Loucy (cell line): ENCODE measurements at regions not wholly inside any gene's neighbourhood (a gene's known extent, or its start where the extent isn't known, plus 50 kb on each side); places are given as distances from the start of the nearest gene placed in this dataset.

ENCODE experiments used
- H2AFZ ChIP-seq: fragments of 200-600 bp; sonication (generic); 2 replicates; pipeline ENCODE4 v1.6.0; 2016; ENCODE audit warnings: antibody characterized with exemption, mild to moderate bottlenecking, low read length, moderate library complexity
- H3F3A ChIP-seq: fragments of 200-600 bp; 2 replicates; pipeline ENCODE4 v1.6.0; 2016; ENCODE audit warnings: antibody characterized with exemption, low read depth, mild to moderate bottlenecking
- H3K27me3 ChIP-seq: fragments of 200-600 bp; sonication (generic); 2 replicates; pipeline ENCODE4 v1.6.1; 2014; ENCODE audit warnings: low read length, mild to moderate bottlenecking; ENCODE audit not compliant: insufficient read depth, poor library complexity, severe bottlenecking
- H3K36me3 ChIP-seq: fragments of 200-600 bp; sonication (generic); 2 replicates; pipeline ENCODE4 v1.6.1; 2016; ENCODE audit warnings: low read length; ENCODE audit not compliant: insufficient read depth
- H3K4me1 ChIP-seq: fragments of 200-600 bp; sonication (generic); 2 replicates; pipeline ENCODE4 v1.5.1; 2014; ENCODE audit warnings: low read length, mild to moderate bottlenecking; ENCODE audit not compliant: insufficient read depth, poor library complexity, severe bottlenecking
- H3K4me2 ChIP-seq: fragments of 200-600 bp; sonication (generic); 2 replicates; pipeline ENCODE4 v1.6.0; 2014; ENCODE audit warnings: antibody characterized with exemption, low read length, low read depth, mild to moderate bottlenecking; ENCODE audit not compliant: poor library complexity, severe bottlenecking
- H3K4me3 ChIP-seq: fragments of 200-600 bp; sonication (generic); 2 replicates; pipeline ENCODE4 v1.5.1; 2014; ENCODE audit warnings: low read length, mild to moderate bottlenecking, mixed read lengths; ENCODE audit not compliant: poor library complexity, severe bottlenecking
- H3K79me2 ChIP-seq: fragments of 200-600 bp; sonication (generic); 2 replicates; pipeline ENCODE4 v1.6.1; 2014; ENCODE audit warnings: low read length; ENCODE audit not compliant: insufficient read depth
- H3K9ac ChIP-seq: fragments of 200-600 bp; sonication (generic); 2 replicates; pipeline ENCODE4 v1.6.0; 2014; ENCODE audit warnings: mild to moderate bottlenecking, low read depth, low read length, moderate library complexity; ENCODE audit not compliant: poor library complexity, severe bottlenecking
- H3K9me2 ChIP-seq: fragments of 200-600 bp; sonication (generic); replicated peaks from 2 replicates; pipeline ENCODE4 v1.6.1; 2016; ENCODE audit warnings: low read depth, low read length, mixed read lengths
- H3K9me3 ChIP-seq: fragments of 200-600 bp; sonication (generic); 2 replicates; pipeline ENCODE4 v1.6.1; 2014; ENCODE audit warnings: mild to moderate bottlenecking, antibody characterized with exemption, low read length, low read depth; ENCODE audit not compliant: insufficient read depth
- H4K20me1 ChIP-seq: fragments of 200-600 bp; sonication (generic); 2 replicates; pipeline ENCODE4 v1.6.0; 2014; ENCODE audit warnings: antibody characterized with exemption, low read length, mild to moderate bottlenecking; ENCODE audit not compliant: insufficient read depth, poor library complexity, severe bottlenecking
- EZH2phosphoT487 ChIP-seq: fragments of 200-600 bp; IDR thresholded peaks from 2 replicates; pipeline ENCODE4 v1.6.1; 2018; ENCODE audit warnings: antibody characterized with exemption, mild to moderate bottlenecking, moderate library complexity, borderline replicate concordance
- TF ChIP-seq, protein P1 (sequence below): fragments of 200-600 bp; sonication (generic); conservative IDR thresholded peaks from 2 replicates; pipeline ENCODE4 v1.5.1; 2014; ENCODE audit warnings: mild to moderate bottlenecking, antibody characterized with exemption, low read length

GRCh38 chr1:14135070-14135469 lies 435.1 kb downstream of the PRDM2 start:
- no peaks in the 10 kb centered on the region for H3K27me3 ChIP-seq
- no peak overlapping the region for H3K4me2 ChIP-seq
- no peaks in the 10 kb centered on the region for H4K20me1 ChIP-seq
- no peaks in the 10 kb centered on the region for H3K79me2 ChIP-seq
- no peaks in the 10 kb centered on the region for H3K36me3 ChIP-seq
- no peaks in the 10 kb centered on the region for H3K9me3 ChIP-seq
- no peaks in the 10 kb centered on the region for H3F3A ChIP-seq
- H2AFZ ChIP-seq: no peak overlapping the region
- TF ChIP-seq EZH2phosphoT487: no peak
- TF ChIP-seq, protein P1, sequence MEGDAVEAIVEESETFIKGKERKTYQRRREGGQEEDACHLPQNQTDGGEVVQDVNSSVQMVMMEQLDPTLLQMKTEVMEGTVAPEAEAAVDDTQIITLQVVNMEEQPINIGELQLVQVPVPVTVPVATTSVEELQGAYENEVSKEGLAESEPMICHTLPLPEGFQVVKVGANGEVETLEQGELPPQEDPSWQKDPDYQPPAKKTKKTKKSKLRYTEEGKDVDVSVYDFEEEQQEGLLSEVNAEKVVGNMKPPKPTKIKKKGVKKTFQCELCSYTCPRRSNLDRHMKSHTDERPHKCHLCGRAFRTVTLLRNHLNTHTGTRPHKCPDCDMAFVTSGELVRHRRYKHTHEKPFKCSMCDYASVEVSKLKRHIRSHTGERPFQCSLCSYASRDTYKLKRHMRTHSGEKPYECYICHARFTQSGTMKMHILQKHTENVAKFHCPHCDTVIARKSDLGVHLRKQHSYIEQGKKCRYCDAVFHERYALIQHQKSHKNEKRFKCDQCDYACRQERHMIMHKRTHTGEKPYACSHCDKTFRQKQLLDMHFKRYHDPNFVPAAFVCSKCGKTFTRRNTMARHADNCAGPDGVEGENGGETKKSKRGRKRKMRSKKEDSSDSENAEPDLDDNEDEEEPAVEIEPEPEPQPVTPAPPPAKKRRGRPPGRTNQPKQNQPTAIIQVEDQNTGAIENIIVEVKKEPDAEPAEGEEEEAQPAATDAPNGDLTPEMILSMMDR: no peak
- H3K9me2 ChIP-seq: no peaks in the 10 kb centered on the region
- no peak overlapping the region for H3K4me3 ChIP-seq
- no peak overlapping the region for H3K9ac ChIP-seq
- H3K4me1 ChIP-seq: no peaks in the 10 kb centered on the region

DNA sequence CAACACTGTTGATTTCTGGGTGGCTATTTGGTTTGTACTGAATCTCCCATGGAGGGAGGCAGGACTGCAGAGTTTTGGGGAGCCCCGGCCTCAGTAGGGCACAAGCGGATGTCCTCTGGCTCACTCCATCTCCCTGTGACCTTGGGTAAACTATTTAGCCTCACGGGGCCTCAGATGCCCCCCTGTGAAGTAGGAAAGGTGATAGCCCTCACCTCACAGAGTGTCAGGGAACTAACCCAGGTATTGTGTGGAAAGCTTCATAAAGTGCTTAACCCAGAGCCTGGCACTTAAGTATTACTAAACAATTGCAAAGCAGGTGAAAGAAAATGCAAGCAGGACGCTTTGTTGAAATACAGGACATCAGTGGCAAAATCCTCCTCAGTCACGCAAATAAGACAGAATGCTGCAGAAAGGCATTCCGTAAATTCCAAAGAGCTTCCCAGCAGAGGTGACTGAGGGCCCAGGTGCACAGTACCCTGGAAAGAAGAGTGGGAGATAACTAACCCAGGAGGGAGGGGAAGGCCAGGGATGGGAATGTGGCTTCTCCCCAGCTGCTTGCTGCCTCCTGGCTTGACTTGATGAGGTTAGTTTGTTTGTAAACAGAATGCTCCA lies 436.3 kb downstream of the PRDM2 start:
- no peaks in the 10 kb centered on the region for H3K4me1 ChIP-seq
- no peaks in the 10 kb centered on the region for H3K9me2 ChIP-seq
- no peaks in the 10 kb centered on the region for H3K27me3 ChIP-seq
- no peaks in the 10 kb centered on the region for H3K9me3 ChIP-seq
- no peak overlapping the region for H3K4me2 ChIP-seq
- TF ChIP-seq, protein P1: no peak
- no peak for TF ChIP-seq EZH2phosphoT487
- H3F3A ChIP-seq: no peaks in the 10 kb centered on the region
- H3K9ac ChIP-seq: no peak overlapping the region
- H3K79me2 ChIP-seq: no peaks in the 10 kb centered on the region
- no peak overlapping the region for H3K4me3 ChIP-seq
- H2AFZ ChIP-seq: no peak overlapping the region
- H4K20me1 ChIP-seq: no peaks in the 10 kb centered on the region
- H3K36me3 ChIP-seq: no peaks in the 10 kb centered on the region

- H3K36me3 ChIP-seq: no peaks in the 10 kb centered on the region
- H2AFZ ChIP-seq: no peak overlapping the region
- H3K9ac ChIP-seq: no peak overlapping the region
- no peaks in the 10 kb centered on the region for H3K79me2 ChIP-seq
- H3K9me2 ChIP-seq: no peaks in the 10 kb centered on the region
- no peaks in the 10 kb centered on the region for H3K27me3 ChIP-seq
- TF ChIP-seq, protein P1: no peak
- no peak for TF ChIP-seq EZH2phosphoT487
- no peak overlapping the region for H3K4me2 ChIP-seq
- no peaks in the 10 kb centered on the region for H3F3A ChIP-seq
- no peaks in the 10 kb centered on the region for H3K4me1 ChIP-seq
- H3K9me3 ChIP-seq: no peaks in the 10 kb centered on the region
- no peak overlapping the region for H3K4me3 ChIP-seq
- H4K20me1 ChIP-seq: no peaks in the 10 kb centered on the region
Measured at GRCh38 chr1:14136881-14137280, 436.9 kb downstream of the PRDM2 start.
